PC-3 (cell line): ENCODE measurements at regions not wholly inside any gene's neighbourhood (a gene's known extent, or its start where the extent isn't known, plus 50 kb on each side); places are given as distances from the start of the nearest gene placed in this dataset.

ENCODE experiments used
- ATAC-seq: fragments of 200-7000 bp; cut with Tn5 transposase; 2 replicates; pipeline ENCODE4 v1.9.1; 2020; ENCODE audit warnings: mild to moderate bottlenecking, moderate library complexity
- BruUV-seq: library from RNA; stranded (reverse); fragments of 400-500 nt; replicated peaks from 2 replicates; lab custom pipeline; 2021; lab: Mats Ljungman, UMichigan
- CTCF ChIA-PET: fragments of 300-600 bp; sonication (Branson Sonifier 250); formaldehyde crosslinking; loops from one replicate; lab custom pipeline; 2022; ENCODE audit warnings: antibody characterized with exemption; lab: Charles Lee
- POLR2A ChIA-PET: fragments of 300-600 bp; sonication (Branson Sonifier 250); formaldehyde crosslinking; loops from one replicate; lab custom pipeline; 2022; ENCODE audit warnings: antibody characterized with exemption; ENCODE audit not compliant: unreplicated experiment; lab: Charles Lee
- DNase-seq: peaks from one replicate; pipeline ENCODE4 v3.0.0-alpha.2; 2015
- H2AFZ ChIP-seq: fragments of 300-600 bp; sonication (generic); 2 replicates; pipeline ENCODE4 v1.6.0; 2016; ENCODE audit warnings: antibody characterized with exemption, low read length
- H3F3A ChIP-seq: fragments of 300-600 bp; sonication (generic); one replicate; pipeline ENCODE4 v1.6.0; 2017; ENCODE audit warnings: antibody characterized with exemption, low read length, control low read depth, mild to moderate bottlenecking; ENCODE audit not compliant: unreplicated experiment
- H3K27ac ChIP-seq: fragments of 300-600 bp; sonication (generic); 2 replicates; pipeline ENCODE4 v1.5.1; 2016; ENCODE audit warnings: mild to moderate bottlenecking, low read length
- H3K27me3 ChIP-seq: fragments of 300-600 bp; sonication (generic); 2 replicates; pipeline ENCODE4 v1.6.1; 2016; ENCODE audit warnings: low read length, mixed read lengths
- H3K36me3 ChIP-seq: fragments of 300-600 bp; sonication (generic); 2 replicates; pipeline ENCODE4 v1.6.1; 2016; ENCODE audit warnings: low read depth, mixed run types, low read length, mixed read lengths
- H3K4me1 ChIP-seq: fragments of 300-600 bp; sonication (generic); 2 replicates; pipeline ENCODE4 v1.5.1; 2016; ENCODE audit warnings: low read length; ENCODE audit not compliant: insufficient read depth
- H3K4me2 ChIP-seq: fragments of 300-600 bp; sonication (generic); 2 replicates; pipeline ENCODE4 v1.6.0; 2016; ENCODE audit warnings: low read length
- H3K4me3 ChIP-seq: fragments of 300-600 bp; sonication (generic); 2 replicates; pipeline ENCODE4 v1.5.1; 2016; ENCODE audit warnings: mild to moderate bottlenecking, low read length, mixed read lengths
- H3K79me2 ChIP-seq: fragments of 300-600 bp; sonication (generic); 2 replicates; pipeline ENCODE4 v1.6.1; 2017; ENCODE audit warnings: low read length, mixed read lengths
- H3K9ac ChIP-seq: fragments of 300-600 bp; sonication (generic); 2 replicates; pipeline ENCODE4 v1.6.0; 2016; ENCODE audit warnings: mild to moderate bottlenecking, low read length
- H3K9me2 ChIP-seq: fragments of 300-600 bp; sonication (generic); replicated peaks from 2 replicates; pipeline ENCODE4 v1.6.1; 2016; ENCODE audit warnings: mixed run types, low read length, mixed read lengths
- H3K9me3 ChIP-seq: fragments of 300-600 bp; sonication (generic); 2 replicates; pipeline ENCODE4 v1.6.1; 2016; ENCODE audit warnings: low read length, mixed read lengths
- H4K20me1 ChIP-seq: fragments of 300-600 bp; sonication (generic); 2 replicates; pipeline ENCODE4 v1.6.1; 2016; ENCODE audit warnings: low read length, mixed read lengths
- CTCF ChIP-seq: fragments of 300-600 bp; sonication (generic); conservative IDR thresholded peaks from 2 replicates; pipeline ENCODE4 v1.5.1; 2017; ENCODE audit warnings: antibody characterized with exemption, low read depth, mild to moderate bottlenecking, low read length
- EZH2 ChIP-seq: fragments of 300-600 bp; sonication (generic); IDR thresholded peaks from one replicate; pipeline ENCODE4 v1.6.1; 2017; ENCODE audit warnings: antibody characterized with exemption, mild to moderate bottlenecking, low read length; ENCODE audit not compliant: unreplicated experiment
- EZH2phosphoT487 ChIP-seq: fragments of 300-600 bp; sonication (generic); IDR thresholded peaks from 2 replicates; pipeline ENCODE4 v1.6.1; 2018; ENCODE audit warnings: mild to moderate bottlenecking, antibody characterized with exemption, low read length, borderline replicate concordance
- intact Hi-C: fragments of 100-400 bp; cut with micrococcal nuclease; formaldehyde crosslinking; loops from 2 replicates; pipeline ENCODE4 v1.9.0; 2023

- POLR2A ChIA-PET, result no interaction called here
- no peaks in the 10 kb centered on the region for H3F3A ChIP-seq
- no peak for ATAC-seq
- no peak for DNase-seq
- TF ChIP-seq EZH2, result no peak
- TF ChIP-seq EZH2phosphoT487, result no peak
- TF ChIP-seq CTCF, result no peak
- BruUV-seq, result no TSS peak
- no peaks in the 10 kb centered on the region for H3K9me2 ChIP-seq
- intact Hi-C loops, result no loop called here
- CTCF ChIA-PET, result no interaction called here
- no peaks in the 10 kb centered on the region for H4K20me1 ChIP-seq
- H3K4me1 ChIP-seq, result no peaks in the 10 kb centered on the region
- H3K27ac ChIP-seq, result no peak overlapping the region
- H3K79me2 ChIP-seq, result no peaks in the 10 kb centered on the region
- no peak overlapping the region for H3K9ac ChIP-seq
- H3K4me2 ChIP-seq, result no peak overlapping the region
- H3K4me3 ChIP-seq, result no peak overlapping the region
- H3K36me3 ChIP-seq, result no peaks in the 10 kb centered on the region
- no peaks in the 10 kb centered on the region for H3K9me3 ChIP-seq
- H2AFZ ChIP-seq, result no peak overlapping the region
- no peaks in the 10 kb centered on the region for H3K27me3 ChIP-seq
These were observed 222.4 kb downstream of the OPA1 start for GRCh38 chr3:193815246-193816027.

- POLR2A ChIA-PET, result no interaction called here
- H3K4me2 ChIP-seq, result no peak overlapping the region
These were observed 223.0 kb downstream of the OPA1 start for GRCh38 chr3:193816028-193816395.

More at GRCh38 chr3:193816028-193816395, 223.0 kb downstream of the OPA1 start:
- no peaks in the 10 kb centered on the region for H3K36me3 ChIP-seq
- H3K79me2 ChIP-seq, result no peaks in the 10 kb centered on the region
- no peaks in the 10 kb centered on the region for H3F3A ChIP-seq
- BruUV-seq, result no TSS peak
- no peak overlapping the region for H2AFZ ChIP-seq
- no peaks in the 10 kb centered on the region for H3K27me3 ChIP-seq
- intact Hi-C loops, result no loop called here
- H3K9me2 ChIP-seq, result no peaks in the 10 kb centered on the region
- H3K27ac ChIP-seq, result no peak overlapping the region
- H3K9ac ChIP-seq, result no peak overlapping the region
- no peak for DNase-seq
- no peaks in the 10 kb centered on the region for H4K20me1 ChIP-seq
- no peak for TF ChIP-seq EZH2
- no peak for TF ChIP-seq CTCF
- no peak for TF ChIP-seq EZH2phosphoT487
- H3K9me3 ChIP-seq, result no peaks in the 10 kb centered on the region
- CTCF ChIA-PET, result no interaction called here
- no peak overlapping the region for H3K4me3 ChIP-seq
- H3K4me1 ChIP-seq, result no peaks in the 10 kb centered on the region
- ATAC-seq, result no peak
